ENCODE measurements at regions not wholly inside any gene's neighbourhood (a gene's known extent, or its start where the extent isn't known, plus 50 kb on each side); places are given as distances from the start of the nearest gene placed in this dataset.

GRCh38 chr5:144033486-144033885, 137.0 kb downstream of the YIPF5 start:
- WGBS, result 75% methylated on average over 1 of the region's 3 CpGs
- Histone ChIP-seq H2AK5ac (ENCODE audit: low read length, severe bottlenecking) (no peak overlapping the region), H4K91ac (ENCODE audit: low read length) (no peak overlapping the region), H3K4me2 (ENCODE audit: low read length, poor library complexity, severe bottlenecking) (no peak overlapping the region), H3K4ac (ENCODE audit: low read depth in 1 of 2, low read length in 2 of 2) (no peak overlapping the region), H3K9ac (ENCODE audit: low read length) (no peak overlapping the region), H3K18ac (ENCODE audit: low read depth in 1 of 2, low read length in 2 of 2) (no peak overlapping the region), H3K4me1 (ENCODE audit: control insufficient read depth, insufficient read depth, low read depth, low read length) (peaks cover 2% of the 10 kb centered on the region), H2BK5ac (ENCODE audit: low read depth, low read length, poor library complexity, severe bottlenecking) (no peak overlapping the region), H3K36me3 (ENCODE audit: control insufficient read depth in 1 of 2, insufficient read depth in 2 of 2, low read depth in 1 of 2, low read length in 2 of 2) (no peaks in the 10 kb centered on the region), H3K4me3 (ENCODE audit: insufficient read depth in 1 of 2, low read depth in 1 of 2, low read length in 2 of 2) (no peak overlapping the region), H3K79me1 (replicated peaks; ENCODE audit: low read length, poor library complexity, severe bottlenecking) (no peaks in the 10 kb centered on the region), H3K27ac (ENCODE audit: low read length, poor library complexity, severe bottlenecking) (no peak overlapping the region), H3K9me3 (ENCODE audit: control insufficient read depth, low read length) (no peaks in the 10 kb centered on the region), H2AFZ (ENCODE audit: low read depth, low read length) (no peak overlapping the region), H3K27me3 (ENCODE audit: control insufficient read depth in 1 of 2, insufficient read depth in 1 of 2, low read length in 2 of 2) (no peaks in the 10 kb centered on the region), H2BK12ac (ENCODE audit: low read length in 2 of 2) (no peak overlapping the region), H2BK15ac (ENCODE audit: low read depth, poor library complexity, severe bottlenecking) (no peak overlapping the region), H3K23ac (ENCODE audit: low read length in 2 of 2) (no peak overlapping the region), H2BK120ac (ENCODE audit: low read depth, low read length) (no peak overlapping the region), H4K8ac (ENCODE audit: low read length) (no peak overlapping the region), H3K14ac (ENCODE audit: low read length in 2 of 2) (no peak overlapping the region)
- DNase-seq, result no peak

GRCh38 chr5:144035046-144035740, 135.3 kb downstream of the YIPF5 start:
- no peak overlapping the region for H3K14ac ChIP-seq (ENCODE audit: low read length in 2 of 2)
- no peaks in the 10 kb centered on the region for H3K36me3 ChIP-seq (ENCODE audit: control insufficient read depth in 1 of 2, insufficient read depth in 2 of 2, low read depth in 1 of 2, low read length in 2 of 2)
- no peak overlapping the region for H3K23ac ChIP-seq (ENCODE audit: low read length in 2 of 2)
- no peak overlapping the region for H2BK12ac ChIP-seq (ENCODE audit: low read length in 2 of 2)
- H4K91ac ChIP-seq (ENCODE audit: low read length), result no peak overlapping the region
- no peak overlapping the region for H3K18ac ChIP-seq (ENCODE audit: low read depth in 1 of 2, low read length in 2 of 2)
- no peak for DNase-seq
- 91% methylated on average over 3 of the region's 4 CpGs for WGBS
- no peak overlapping the region for H3K27ac ChIP-seq (ENCODE audit: low read length, poor library complexity, severe bottlenecking)
- no peak overlapping the region for H3K9ac ChIP-seq (ENCODE audit: low read length)
- H2AK5ac ChIP-seq (ENCODE audit: low read length, severe bottlenecking), result no peak overlapping the region
- no peak overlapping the region for H3K4ac ChIP-seq (ENCODE audit: low read depth in 1 of 2, low read length in 2 of 2)
- H3K27me3 ChIP-seq (ENCODE audit: control insufficient read depth in 1 of 2, insufficient read depth in 1 of 2, low read length in 2 of 2), result no peaks in the 10 kb centered on the region
- no peak overlapping the region for H3K4me3 ChIP-seq (ENCODE audit: insufficient read depth in 1 of 2, low read depth in 1 of 2, low read length in 2 of 2)
- H2BK15ac ChIP-seq (ENCODE audit: low read depth, poor library complexity, severe bottlenecking), result no peak overlapping the region
- H2AFZ ChIP-seq (ENCODE audit: low read depth, low read length), result no peak overlapping the region
- H2BK5ac ChIP-seq (ENCODE audit: low read depth, low read length, poor library complexity, severe bottlenecking), result no peak overlapping the region
- H3K4me1 ChIP-seq (ENCODE audit: control insufficient read depth, insufficient read depth, low read depth, low read length), result no peaks in the 10 kb centered on the region
- no peak overlapping the region for H4K8ac ChIP-seq (ENCODE audit: low read length)
- H2BK120ac ChIP-seq (ENCODE audit: low read depth, low read length), result no peak overlapping the region
- no peak overlapping the region for H3K4me2 ChIP-seq (ENCODE audit: low read length, poor library complexity, severe bottlenecking)
- H3K79me1 ChIP-seq (replicated peaks; ENCODE audit: low read length, poor library complexity, severe bottlenecking), result no peaks in the 10 kb centered on the region
- no peaks in the 10 kb centered on the region for H3K9me3 ChIP-seq (ENCODE audit: control insufficient read depth, low read length)

GRCh38 chr5:144036476-144036875, 134.0 kb downstream of the YIPF5 start:
- Histone ChIP-seq H3K4ac (ENCODE audit: low read depth in 1 of 2, low read length in 2 of 2) (no peak overlapping the region), H3K18ac (ENCODE audit: low read depth in 1 of 2, low read length in 2 of 2) (no peak overlapping the region), H3K9ac (ENCODE audit: low read length) (no peak overlapping the region), H3K27me3 (ENCODE audit: control insufficient read depth in 1 of 2, insufficient read depth in 1 of 2, low read length in 2 of 2) (no peaks in the 10 kb centered on the region), H3K4me2 (ENCODE audit: low read length, poor library complexity, severe bottlenecking) (no peak overlapping the region), H2AFZ (ENCODE audit: low read depth, low read length) (no peak overlapping the region), H3K9me3 (ENCODE audit: control insufficient read depth, low read length) (no peaks in the 10 kb centered on the region), H4K91ac (ENCODE audit: low read length) (no peak overlapping the region), H3K27ac (ENCODE audit: low read length, poor library complexity, severe bottlenecking) (no peak overlapping the region), H3K4me3 (ENCODE audit: insufficient read depth in 1 of 2, low read depth in 1 of 2, low read length in 2 of 2) (no peak overlapping the region), H2BK120ac (ENCODE audit: low read depth, low read length) (no peak overlapping the region), H3K4me1 (ENCODE audit: control insufficient read depth, insufficient read depth, low read depth, low read length) (no peaks in the 10 kb centered on the region), H2BK5ac (ENCODE audit: low read depth, low read length, poor library complexity, severe bottlenecking) (no peak overlapping the region), H3K23ac (ENCODE audit: low read length in 2 of 2) (no peak overlapping the region), H3K79me1 (replicated peaks; ENCODE audit: low read length, poor library complexity, severe bottlenecking) (no peaks in the 10 kb centered on the region), H2AK5ac (ENCODE audit: low read length, severe bottlenecking) (no peak overlapping the region), H4K8ac (ENCODE audit: low read length) (no peak overlapping the region), H3K36me3 (ENCODE audit: control insufficient read depth in 1 of 2, insufficient read depth in 2 of 2, low read depth in 1 of 2, low read length in 2 of 2) (no peaks in the 10 kb centered on the region), H3K14ac (ENCODE audit: low read length in 2 of 2) (no peak overlapping the region), H2BK15ac (ENCODE audit: low read depth, poor library complexity, severe bottlenecking) (no peak overlapping the region), H2BK12ac (ENCODE audit: low read length in 2 of 2) (no peak overlapping the region)
- no peak for DNase-seq
- 77% methylated on average over 1 of the region's 3 CpGs for WGBS

GRCh38 chr5:144040615-144041305, 129.7 kb downstream of the YIPF5 start:
- Histone ChIP-seq H3K18ac (ENCODE audit: low read depth in 1 of 2, low read length in 2 of 2) (no peak overlapping the region), H2BK5ac (ENCODE audit: low read depth, low read length, poor library complexity, severe bottlenecking) (no peak overlapping the region), H2BK120ac (ENCODE audit: low read depth, low read length) (no peak overlapping the region), H3K23ac (ENCODE audit: low read length in 2 of 2) (no peak overlapping the region), H3K79me1 (replicated peaks; ENCODE audit: low read length, poor library complexity, severe bottlenecking) (no peaks in the 10 kb centered on the region), H3K27me3 (ENCODE audit: control insufficient read depth in 1 of 2, insufficient read depth in 1 of 2, low read length in 2 of 2) (peaks cover 0 to 3% of the 10 kb centered on the region in 2 experiments), H3K27ac (ENCODE audit: low read length, poor library complexity, severe bottlenecking) (no peak overlapping the region), H4K8ac (ENCODE audit: low read length) (no peak overlapping the region), H3K9ac (ENCODE audit: low read length) (no peak overlapping the region), H3K4me1 (ENCODE audit: control insufficient read depth, insufficient read depth, low read depth, low read length) (no peaks in the 10 kb centered on the region), H3K4ac (ENCODE audit: low read depth in 1 of 2, low read length in 2 of 2) (no peak overlapping the region), H3K9me3 (ENCODE audit: control insufficient read depth, low read length) (no peaks in the 10 kb centered on the region), H2AFZ (ENCODE audit: low read depth, low read length) (no peak overlapping the region), H3K36me3 (ENCODE audit: control insufficient read depth in 1 of 2, insufficient read depth in 2 of 2, low read depth in 1 of 2, low read length in 2 of 2) (no peaks in the 10 kb centered on the region), H2BK12ac (ENCODE audit: low read length in 2 of 2) (no peak overlapping the region), H2AK5ac (ENCODE audit: low read length, severe bottlenecking) (no peak overlapping the region), H3K4me2 (ENCODE audit: low read length, poor library complexity, severe bottlenecking) (no peak overlapping the region), H3K14ac (ENCODE audit: low read length in 2 of 2) (no peak overlapping the region), H4K91ac (ENCODE audit: low read length) (no peak overlapping the region), H3K4me3 (ENCODE audit: insufficient read depth in 1 of 2, low read depth in 1 of 2, low read length in 2 of 2) (no peak overlapping the region), H2BK15ac (ENCODE audit: low read depth, poor library complexity, severe bottlenecking) (no peak overlapping the region)
- 90% methylated on average over 2 of the region's 2 CpGs for WGBS
- no peak for DNase-seq

All from mesenchymal stem cell (in vitro differentiated cells and primary cell).